ENCODE measurements at regions not wholly inside any gene's neighbourhood (a gene's known extent, or its start where the extent isn't known, plus 50 kb on each side); places are given as distances from the start of the nearest gene placed in this dataset.

GRCh38 chr12:124370384-124370783, 75.5 kb downstream of the RFLNA start:
- TF ChIP-seq CTCF (conservative IDR thresholded peaks at IDR 0.05 in 1 of 2, IDR thresholded peaks at IDR 0.05 in 1 of 2; ENCODE audit: low read depth in 1 of 2, low read length in 2 of 2) (no peak), EZH2 (IDR thresholded peaks at IDR 0.05; ENCODE audit: low read length, missing control alignments) (no peak)

All from fibroblast of lung (primary cell).